OCI-LY1 (cell line): ENCODE measurements at regions not wholly inside any gene's neighbourhood (a gene's known extent, or its start where the extent isn't known, plus 50 kb on each side); places are given as distances from the start of the nearest gene placed in this dataset.

Experiments
- H2AFZ ChIP-seq: fragments of 200-600 bp; sonication (generic), shearing (Covaris generic); 2 replicates; pipeline ENCODE4 v1.6.0; 2014; ENCODE audit warnings: antibody characterized with exemption, mild to moderate bottlenecking, low read length
- H3F3A ChIP-seq: fragments of 200-600 bp; sonication (generic), shearing (Covaris generic); 2 replicates; pipeline ENCODE4 v1.6.0; 2014; ENCODE audit warnings: mild to moderate bottlenecking, antibody characterized with exemption, low read length, moderate library complexity; ENCODE audit not compliant: insufficient read depth
- H3K27ac ChIP-seq: fragments of 200-600 bp; sonication (generic); 2 replicates; pipeline ENCODE4 v1.5.1; 2014; ENCODE audit warnings: low read length, mixed run types, mild to moderate bottlenecking, low read depth; ENCODE audit not compliant: poor library complexity, severe bottlenecking
- H3K27me3 ChIP-seq: fragments of 200-600 bp; sonication (generic); 2 replicates; pipeline ENCODE4 v1.6.0; 2014; ENCODE audit warnings: antibody characterized with exemption, mild to moderate bottlenecking, low read length, moderate library complexity; ENCODE audit not compliant: insufficient read depth
- H3K36me3 ChIP-seq: fragments of 200-600 bp; sonication (generic); 2 replicates; pipeline ENCODE4 v1.6.1; 2014; ENCODE audit warnings: mild to moderate bottlenecking, antibody characterized with exemption, low read length, moderate library complexity, mixed read lengths; ENCODE audit not compliant: insufficient read depth
- H3K4me1 ChIP-seq: fragments of 200-600 bp; sonication (generic); 2 replicates; pipeline ENCODE4 v1.5.1; 2014; ENCODE audit warnings: mild to moderate bottlenecking, low read length, moderate library complexity; ENCODE audit not compliant: insufficient read depth, severe bottlenecking
- H3K4me2 ChIP-seq: fragments of 200-600 bp; sonication (generic), shearing (Covaris generic); 2 replicates; pipeline ENCODE4 v1.6.1; 2014; ENCODE audit warnings: low read length
- H3K4me3 ChIP-seq: fragments of 200-600 bp; sonication (generic); 2 replicates; pipeline ENCODE4 v1.5.1; 2014; ENCODE audit warnings: low read length, low read depth, mild to moderate bottlenecking, mixed read lengths; ENCODE audit not compliant: poor library complexity, severe bottlenecking
- H3K79me2 ChIP-seq: fragments of 200-600 bp; shearing (Covaris generic); 2 replicates; pipeline ENCODE4 v1.6.1; 2016; ENCODE audit warnings: mixed run types, low read length, mixed read lengths; ENCODE audit not compliant: insufficient read depth
- H3K9ac ChIP-seq: fragments of 200-600 bp; sonication (generic), shearing (Covaris generic); 2 replicates; pipeline ENCODE4 v1.6.1; 2014; ENCODE audit warnings: mild to moderate bottlenecking, low read length, mixed read lengths
- H3K9me2 ChIP-seq: fragments of 200-600 bp; sonication (generic), shearing (Covaris generic); 2 replicates; pipeline ENCODE4 v1.6.1; 2014; ENCODE audit warnings: low read depth, mild to moderate bottlenecking, low read length, mixed read lengths
- H3K9me3 ChIP-seq: fragments of 200-600 bp; shearing (Covaris generic); 2 replicates; pipeline ENCODE4 v1.6.1; 2014; ENCODE audit warnings: low read length, mixed read lengths
- H4K20me1 ChIP-seq: fragments of 200-600 bp; sonication (generic), shearing (Covaris generic); 2 replicates; pipeline ENCODE4 v1.6.0; 2016; ENCODE audit warnings: mild to moderate bottlenecking, low read length; ENCODE audit not compliant: insufficient read depth
- EZH2 ChIP-seq: fragments of 200-600 bp; sonication (generic), shearing (Covaris generic); IDR thresholded peaks from 2 replicates; pipeline ENCODE4 v1.8.0; 2017; ENCODE audit warnings: borderline replicate concordance, mixed run types, mild to moderate bottlenecking, antibody characterized with exemption, low read length, moderate library complexity, mixed read lengths
- TF ChIP-seq, protein P1 (sequence below): fragments of 200-600 bp; sonication (generic), shearing (Covaris generic); IDR thresholded peaks from 2 replicates; pipeline ENCODE4 v1.5.1; 2017; ENCODE audit warnings: mild to moderate bottlenecking, antibody characterized with exemption, low read length, moderate library complexity, mixed read lengths

DNA sequence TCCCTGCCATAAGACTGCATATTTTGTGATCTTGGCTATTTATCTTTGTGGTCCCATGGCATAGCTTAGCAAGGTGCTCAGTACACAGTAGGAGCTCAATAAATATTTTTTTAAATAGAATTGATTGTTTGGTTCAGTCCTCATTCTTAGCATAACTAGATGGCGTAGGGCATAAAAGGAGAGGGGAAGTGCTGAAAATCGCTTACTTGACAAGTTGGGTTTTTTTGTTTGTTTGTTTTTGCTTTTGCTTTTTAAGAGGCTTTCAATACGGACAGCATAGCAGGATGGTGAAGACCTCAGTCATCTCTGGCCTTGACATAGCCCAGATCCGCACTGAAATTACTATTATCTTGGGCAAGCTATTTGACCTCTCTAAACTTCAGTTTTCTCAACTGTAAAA lies 86.6 kb upstream of the RANBP3L start:
- no peak overlapping the region for H3K27ac ChIP-seq
- H2AFZ ChIP-seq: no peak overlapping the region
- no peaks in the 10 kb centered on the region for H3K9me2 ChIP-seq
- H3K9me3 ChIP-seq: no peaks in the 10 kb centered on the region
- H3K4me1 ChIP-seq: no peaks in the 10 kb centered on the region
- H3K36me3 ChIP-seq: no peaks in the 10 kb centered on the region
- H3K9ac ChIP-seq: no peak overlapping the region
- H4K20me1 ChIP-seq: no peaks in the 10 kb centered on the region
- H3F3A ChIP-seq: no peaks in the 10 kb centered on the region
- TF ChIP-seq EZH2: no peak
- TF ChIP-seq, protein P1, sequence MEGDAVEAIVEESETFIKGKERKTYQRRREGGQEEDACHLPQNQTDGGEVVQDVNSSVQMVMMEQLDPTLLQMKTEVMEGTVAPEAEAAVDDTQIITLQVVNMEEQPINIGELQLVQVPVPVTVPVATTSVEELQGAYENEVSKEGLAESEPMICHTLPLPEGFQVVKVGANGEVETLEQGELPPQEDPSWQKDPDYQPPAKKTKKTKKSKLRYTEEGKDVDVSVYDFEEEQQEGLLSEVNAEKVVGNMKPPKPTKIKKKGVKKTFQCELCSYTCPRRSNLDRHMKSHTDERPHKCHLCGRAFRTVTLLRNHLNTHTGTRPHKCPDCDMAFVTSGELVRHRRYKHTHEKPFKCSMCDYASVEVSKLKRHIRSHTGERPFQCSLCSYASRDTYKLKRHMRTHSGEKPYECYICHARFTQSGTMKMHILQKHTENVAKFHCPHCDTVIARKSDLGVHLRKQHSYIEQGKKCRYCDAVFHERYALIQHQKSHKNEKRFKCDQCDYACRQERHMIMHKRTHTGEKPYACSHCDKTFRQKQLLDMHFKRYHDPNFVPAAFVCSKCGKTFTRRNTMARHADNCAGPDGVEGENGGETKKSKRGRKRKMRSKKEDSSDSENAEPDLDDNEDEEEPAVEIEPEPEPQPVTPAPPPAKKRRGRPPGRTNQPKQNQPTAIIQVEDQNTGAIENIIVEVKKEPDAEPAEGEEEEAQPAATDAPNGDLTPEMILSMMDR: no peak
- no peak overlapping the region for H3K4me2 ChIP-seq
- no peaks in the 10 kb centered on the region for H3K27me3 ChIP-seq
- no peak overlapping the region for H3K4me3 ChIP-seq
- H3K79me2 ChIP-seq: no peaks in the 10 kb centered on the region

DNA sequence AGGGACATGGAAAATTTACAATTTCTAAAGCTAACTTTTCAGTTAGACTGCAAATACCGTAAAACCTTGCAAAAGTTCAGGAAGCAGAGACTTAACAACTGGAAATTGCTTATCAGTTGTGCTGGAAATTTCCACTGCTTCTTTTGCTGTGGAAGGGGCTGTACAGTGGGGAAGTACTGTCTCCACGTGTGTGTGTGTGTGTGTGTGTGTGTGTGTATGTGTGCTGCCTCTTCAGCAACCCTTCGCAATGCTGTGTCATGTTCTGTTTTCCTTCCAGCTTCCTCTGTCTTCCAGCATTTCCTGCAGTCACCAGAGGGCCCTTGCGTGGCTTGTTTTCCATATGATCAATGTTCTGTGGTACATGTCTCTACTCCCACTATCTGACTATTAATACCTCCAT lies 87.5 kb upstream of the RANBP3L start:
- H3K9me3 ChIP-seq: no peaks in the 10 kb centered on the region
- no peak overlapping the region for H2AFZ ChIP-seq
- no peak overlapping the region for H3K4me2 ChIP-seq
- no peaks in the 10 kb centered on the region for H3K79me2 ChIP-seq
- no peak overlapping the region for H3K4me3 ChIP-seq
- no peaks in the 10 kb centered on the region for H3F3A ChIP-seq
- no peaks in the 10 kb centered on the region for H3K36me3 ChIP-seq
- no peaks in the 10 kb centered on the region for H3K9me2 ChIP-seq
- no peak for TF ChIP-seq EZH2
- TF ChIP-seq, protein P1: no peak
- no peaks in the 10 kb centered on the region for H4K20me1 ChIP-seq
- peaks cover 2% of the 10 kb centered on the region for H3K4me1 ChIP-seq
- no peaks in the 10 kb centered on the region for H3K27me3 ChIP-seq
- no peak overlapping the region for H3K27ac ChIP-seq
- H3K9ac ChIP-seq: no peak overlapping the region

DNA sequence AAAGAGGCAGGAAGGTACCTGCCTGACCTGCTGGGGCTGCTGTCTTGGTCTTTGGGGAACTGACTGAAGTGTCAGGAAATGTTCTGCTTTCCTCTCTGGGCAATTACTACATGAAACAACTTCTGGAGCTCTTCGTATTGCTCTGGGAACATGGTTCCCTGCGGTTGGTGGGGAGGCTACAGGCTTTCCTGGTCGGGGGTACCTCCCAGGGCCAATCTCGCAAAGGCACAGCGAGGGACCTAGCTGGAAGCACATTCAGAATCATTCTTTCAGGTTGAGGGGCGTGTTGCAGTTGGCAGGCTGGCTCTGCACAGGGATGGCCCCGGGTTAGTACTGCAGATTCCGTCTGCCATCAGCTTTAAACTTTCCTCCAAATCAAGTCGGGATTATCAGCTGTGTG lies 88.9 kb upstream of the RANBP3L start:
- Histone ChIP-seq H3K9ac (no peak overlapping the region), H2AFZ (no peak overlapping the region), H3K4me1 (peaks cover 8% of the 10 kb centered on the region), H4K20me1 (no peaks in the 10 kb centered on the region), H3K27me3 (no peaks in the 10 kb centered on the region), H3K79me2 (no peaks in the 10 kb centered on the region), H3K9me2 (no peaks in the 10 kb centered on the region), H3K4me2 (no peak overlapping the region), H3K27ac (no peak overlapping the region), H3F3A (no peaks in the 10 kb centered on the region), H3K4me3 (no peak overlapping the region), H3K9me3 (no peaks in the 10 kb centered on the region), H3K36me3 (no peaks in the 10 kb centered on the region)
- TF ChIP-seq EZH2: no peak
- TF ChIP-seq, protein P1: no peak
